Endothelial cell of umbilical vein (primary cell): ENCODE measurements at regions not wholly inside any gene's neighbourhood (a gene's known extent, or its start where the extent isn't known, plus 50 kb on each side); places are given as distances from the start of the nearest gene placed in this dataset.

Source experiments
- BruUV-seq: library from RNA; stranded (reverse); fragments of 400-500 nt; replicated peaks from 2 replicates; lab custom pipeline; 2021; lab: Mats Ljungman, UMichigan
- CTCF ChIA-PET: fragments of 300-600, 350-600 bp; sonication (Branson Sonifier 250); formaldehyde crosslinking; loops from one replicate; lab custom pipeline; 2021; ENCODE audit warnings: antibody characterized with exemption, inconsistent platforms; lab: Charles Lee
- POLR2A ChIA-PET: fragments of 300-600, 350-600 bp; sonication (Branson Sonifier 250); formaldehyde crosslinking; loops from one replicate; lab custom pipeline; 2021; ENCODE audit warnings: antibody characterized with exemption, inconsistent platforms; lab: Charles Lee
- DNase-seq: peaks from one replicate; pipeline ENCODE4 v3.0.0-alpha.2; 2011; ENCODE audit warnings: low read depth, low spot score
- FAIRE-seq: peaks from 2 replicates; lab custom pipeline; 2011; peaks lifted over from hg19 to GRCh38; lab: Jason Lieb, UNC
- H2AFZ ChIP-seq: 2 replicates; pipeline ENCODE4 v1.6.0; 2012; ENCODE audit warnings: low read depth, low read length, control low read depth, inconsistent platforms
- H3K27ac ChIP-seq: 2 replicates; pipeline ENCODE4 v1.5.1; 2011; ENCODE audit warnings: low read depth, mild to moderate bottlenecking, control low read depth, low read length, moderate library complexity; ENCODE audit not compliant: insufficient read depth
- H3K27me3 ChIP-seq, 2 experiments: 2 replicates each; pipeline versions ENCODE4 v1.6.0 to v1.6.1; 2011; ENCODE audit warnings: low read length in 2 of 2, mixed read lengths in 1 of 2; ENCODE audit not compliant: control insufficient read depth in 2 of 2, insufficient read depth in 2 of 2
- H3K36me3 ChIP-seq, 2 experiments: 2 replicates in 1 of 2; 3 replicates in 1 of 2; pipeline ENCODE4 v1.5.1; 2011; ENCODE audit warnings: low read length in 2 of 2, mild to moderate bottlenecking in 1 of 2, moderate library complexity in 1 of 2; ENCODE audit not compliant: control insufficient read depth in 2 of 2, insufficient read depth in 2 of 2; ENCODE audit errors: extremely low read depth in 1 of 2
- H3K4me1 ChIP-seq: 3 replicates; pipeline ENCODE4 v1.5.1; 2011; ENCODE audit warnings: mild to moderate bottlenecking, low read length; ENCODE audit not compliant: control insufficient read depth, insufficient read depth; ENCODE audit errors: extremely low read depth
- H3K4me2 ChIP-seq: 2 replicates; pipeline ENCODE4 v1.6.1; 2011; ENCODE audit warnings: low read length, control low read depth, mixed read lengths; ENCODE audit not compliant: insufficient read depth
- H3K4me3 ChIP-seq, 3 experiments: fragments of 200-600 bp in 1 of 3; sonication (generic), shearing (Covaris generic) in 1 of 3; replicated peaks in 1 of 3; 2 replicates each; pipeline ENCODE4 v1.5.1; 2011 to 2016; ENCODE audit warnings: control low read depth in 3 of 3, low read length in 3 of 3, mild to moderate bottlenecking in 2 of 3, inconsistent platforms in 1 of 3, low read depth in 1 of 3, moderate library complexity in 1 of 3; ENCODE audit not compliant: insufficient read depth in 1 of 3
- H3K79me2 ChIP-seq: 2 replicates; pipeline ENCODE4 v1.6.0; 2012; ENCODE audit warnings: low read length, inconsistent platforms; ENCODE audit not compliant: control insufficient read depth, insufficient read depth
- H3K9ac ChIP-seq: replicated peaks from 2 replicates; pipeline ENCODE3; 2011; ENCODE audit warnings: low read length, control low read depth; ENCODE audit not compliant: insufficient read depth; ENCODE audit errors: extremely low read depth
- H3K9me1 ChIP-seq: replicated peaks from 3 replicates; pipeline ENCODE4 v1.6.0; 2011; ENCODE audit warnings: mild to moderate bottlenecking, low read length; ENCODE audit not compliant: control insufficient read depth, insufficient read depth; ENCODE audit errors: extremely low read depth
- H3K9me3 ChIP-seq: replicated peaks from 2 replicates; pipeline ENCODE4 v1.5.1; 2012; ENCODE audit warnings: low read length, inconsistent platforms; ENCODE audit not compliant: control insufficient read depth, insufficient read depth
- H4K20me1 ChIP-seq: replicated peaks from 2 replicates; pipeline ENCODE3; 2011; ENCODE audit warnings: mild to moderate bottlenecking, low read length; ENCODE audit not compliant: control insufficient read depth, insufficient read depth; ENCODE audit errors: extremely low read depth
- EZH2 ChIP-seq: IDR thresholded peaks from 2 replicates; pipeline ENCODE4 v1.6.1; 2012; ENCODE audit warnings: borderline replicate concordance, low read depth, mild to moderate bottlenecking, moderate library complexity, low read length, inconsistent platforms; ENCODE audit not compliant: severe bottlenecking
- FOS ChIP-seq: IDR thresholded peaks from 2 replicates; pipeline ENCODE4 v1.6.1; 2011; ENCODE audit warnings: mild to moderate bottlenecking, low read length, moderate library complexity, borderline replicate concordance; ENCODE audit not compliant: insufficient read depth
- GATA2 ChIP-seq: IDR thresholded peaks from 2 replicates; pipeline ENCODE4 v1.7.0; 2011; ENCODE audit warnings: low read depth, mild to moderate bottlenecking, moderate library complexity, mixed read lengths, low read length; ENCODE audit not compliant: insufficient read length, insufficient read depth
- JUN ChIP-seq: IDR thresholded peaks from 2 replicates; pipeline ENCODE4 v1.6.1; 2011; ENCODE audit warnings: borderline replicate concordance, low read depth; ENCODE audit not compliant: insufficient read length, insufficient read depth
- MYC ChIP-seq: IDR thresholded peaks from one replicate; pipeline ENCODE4 v1.6.1; 2011; ENCODE audit warnings: mild to moderate bottlenecking, low read depth, low read length
- POLR2AphosphoS5 ChIP-seq: IDR thresholded peaks from 2 replicates; pipeline ENCODE4 v1.6.1; 2012; ENCODE audit warnings: low read depth, mild to moderate bottlenecking, control low read depth, low read length, moderate library complexity; ENCODE audit not compliant: insufficient read depth
- dilution Hi-C: fragments of 300-500 bp; cut with MboI; formaldehyde crosslinking; loops from one replicate; pipeline ENCODE4 v1.15.0; 2019; ENCODE audit warnings: low sequenced_read_pairs; ENCODE audit not compliant: extremely low pct_ligation_motif_present
- intact Hi-C: fragments of 100-400 bp; cut with micrococcal nuclease; formaldehyde crosslinking; loops from one replicate; pipeline ENCODE4 v1.10.0; 2022
- TF ChIP-seq, protein P1 (sequence below), 2 donors: IDR thresholded peaks; 1 replicate in 1 of 2; 2 replicates in 1 of 2; pipeline ENCODE4 v1.5.1; 2011; ENCODE audit warnings: low read length in 2 of 2, mild to moderate bottlenecking in 2 of 2, moderate library complexity in 2 of 2, control low read depth in 1 of 2, inconsistent platforms in 1 of 2, low read depth in 1 of 2; ENCODE audit not compliant: insufficient read depth in 1 of 2; ENCODE audit errors: extremely low read depth in 1 of 2
- TF ChIP-seq, protein P2 (sequence below): IDR thresholded peaks from 2 replicates; pipeline ENCODE4 v1.6.1; 2011; ENCODE audit not compliant: insufficient read depth, insufficient read length

DNA sequence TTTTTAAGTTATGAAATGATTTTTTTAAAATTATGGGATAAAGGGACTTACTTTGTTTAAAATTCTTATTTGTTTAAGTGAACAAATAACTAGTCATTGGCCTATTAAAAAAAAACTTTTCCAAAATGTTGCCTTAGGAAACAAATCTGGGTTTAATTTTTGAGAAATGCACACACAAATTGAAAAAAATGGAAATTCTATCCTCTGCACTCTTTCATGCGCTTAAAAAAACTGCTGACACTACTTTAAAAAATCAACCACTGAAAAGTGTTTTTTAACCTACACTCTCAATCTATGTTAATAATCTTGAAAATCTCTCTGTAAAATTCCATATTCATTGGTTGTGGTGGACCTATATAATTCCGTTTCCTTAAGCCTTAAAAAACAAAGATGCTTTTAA lies 163.4 kb upstream of the DAB2 start:
- Histone ChIP-seq H3K36me3 (no peaks in the 10 kb centered on the region), H4K20me1 (no peaks in the 10 kb centered on the region)

More for the DNA sequence above, 163.4 kb upstream of the DAB2 start:
- Histone ChIP-seq H3K9ac (no peak overlapping the region), H3K79me2 (no peaks in the 10 kb centered on the region), H3K27ac (no peak overlapping the region), H3K9me3 (no peaks in the 10 kb centered on the region), H2AFZ (no peak overlapping the region), H3K4me1 (no peaks in the 10 kb centered on the region), H3K9me1 (no peaks in the 10 kb centered on the region), H3K4me3 (no peak overlapping the region), H3K27me3 (no peaks in the 10 kb centered on the region), H3K4me2 (no peak overlapping the region)
- no peak for TF ChIP-seq MYC
- TF ChIP-seq FOS: no peak
- TF ChIP-seq, protein P1, sequence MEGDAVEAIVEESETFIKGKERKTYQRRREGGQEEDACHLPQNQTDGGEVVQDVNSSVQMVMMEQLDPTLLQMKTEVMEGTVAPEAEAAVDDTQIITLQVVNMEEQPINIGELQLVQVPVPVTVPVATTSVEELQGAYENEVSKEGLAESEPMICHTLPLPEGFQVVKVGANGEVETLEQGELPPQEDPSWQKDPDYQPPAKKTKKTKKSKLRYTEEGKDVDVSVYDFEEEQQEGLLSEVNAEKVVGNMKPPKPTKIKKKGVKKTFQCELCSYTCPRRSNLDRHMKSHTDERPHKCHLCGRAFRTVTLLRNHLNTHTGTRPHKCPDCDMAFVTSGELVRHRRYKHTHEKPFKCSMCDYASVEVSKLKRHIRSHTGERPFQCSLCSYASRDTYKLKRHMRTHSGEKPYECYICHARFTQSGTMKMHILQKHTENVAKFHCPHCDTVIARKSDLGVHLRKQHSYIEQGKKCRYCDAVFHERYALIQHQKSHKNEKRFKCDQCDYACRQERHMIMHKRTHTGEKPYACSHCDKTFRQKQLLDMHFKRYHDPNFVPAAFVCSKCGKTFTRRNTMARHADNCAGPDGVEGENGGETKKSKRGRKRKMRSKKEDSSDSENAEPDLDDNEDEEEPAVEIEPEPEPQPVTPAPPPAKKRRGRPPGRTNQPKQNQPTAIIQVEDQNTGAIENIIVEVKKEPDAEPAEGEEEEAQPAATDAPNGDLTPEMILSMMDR (IDR thresholded peaks at IDR 0.05; ENCODE audit: extremely low read depth in 1 of 2, insufficient read depth in 1 of 2, low read depth in 1 of 2, low read length in 2 of 2): no peak
- no peak for TF ChIP-seq JUN
- no peak for TF ChIP-seq GATA2
- TF ChIP-seq, protein P2, sequence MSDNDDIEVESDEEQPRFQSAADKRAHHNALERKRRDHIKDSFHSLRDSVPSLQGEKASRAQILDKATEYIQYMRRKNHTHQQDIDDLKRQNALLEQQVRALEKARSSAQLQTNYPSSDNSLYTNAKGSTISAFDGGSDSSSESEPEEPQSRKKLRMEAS: no peak
- no peak for TF ChIP-seq EZH2
- TF ChIP-seq POLR2AphosphoS5: no peak
- FAIRE-seq: no peak
- dilution Hi-C loops (no loop called here), intact Hi-C loops (no loop called here)
- DNase-seq: no peak
- no TSS peak for BruUV-seq
- POLR2A ChIA-PET: no interaction called here
- CTCF ChIA-PET: interaction anchor here (1.0 to 2.0 kb wide), 2 partner anchors 10 to 125 kb away, joined by 3 to 6 read pairs; no protein-coding TSS in a partner anchor
